DOHH2 (cell line): ENCODE measurements at regions not wholly inside any gene's neighbourhood (a gene's known extent, or its start where the extent isn't known, plus 50 kb on each side); places are given as distances from the start of the nearest gene placed in this dataset.

ENCODE experiments used
- H3F3A ChIP-seq: fragments of 200-600 bp; sonication (generic), shearing (Covaris generic); 2 replicates; pipeline ENCODE4 v1.6.0; 2016; ENCODE audit warnings: antibody characterized with exemption, mild to moderate bottlenecking; ENCODE audit not compliant: control insufficient read depth, insufficient read depth
- H3K27ac ChIP-seq: fragments of 200-600 bp; sonication (generic); 2 replicates; pipeline ENCODE4 v1.5.1; 2014; ENCODE audit warnings: low read depth, mild to moderate bottlenecking, low read length, moderate library complexity
- H3K27me3 ChIP-seq: fragments of 200-600 bp; sonication (generic); 2 replicates; pipeline ENCODE4 v1.6.1; 2014; ENCODE audit warnings: mild to moderate bottlenecking, low read length, mixed read lengths; ENCODE audit not compliant: control insufficient read depth
- H3K36me3 ChIP-seq: fragments of 200-600 bp; sonication (generic); 2 replicates; pipeline ENCODE4 v1.6.1; 2014; ENCODE audit warnings: mild to moderate bottlenecking, low read length, moderate library complexity, mixed read lengths; ENCODE audit not compliant: control insufficient read depth
- H3K4me1 ChIP-seq: fragments of 200-600 bp; sonication (generic); 2 replicates; pipeline ENCODE4 v1.6.1; 2014; ENCODE audit warnings: mild to moderate bottlenecking, low read length, mixed read lengths; ENCODE audit not compliant: control insufficient read depth
- H3K4me2 ChIP-seq: fragments of 200-600 bp; sonication (generic); 2 replicates; pipeline ENCODE4 v1.6.0; 2014; ENCODE audit warnings: mild to moderate bottlenecking, low read length, moderate library complexity
- H3K4me3 ChIP-seq: fragments of 200-600 bp; sonication (generic); 2 replicates; pipeline ENCODE4 v1.5.1; 2014; ENCODE audit warnings: mild to moderate bottlenecking, low read length, mixed read lengths
- H3K79me2 ChIP-seq: fragments of 200-600 bp; sonication (generic); 2 replicates; pipeline ENCODE4 v1.6.1; 2014; ENCODE audit warnings: mild to moderate bottlenecking, low read length, mixed read lengths; ENCODE audit not compliant: control insufficient read depth
- H3K9me2 ChIP-seq: fragments of 200-600 bp; sonication (generic); replicated peaks from 2 replicates; pipeline ENCODE4 v1.6.1; 2014; ENCODE audit warnings: mild to moderate bottlenecking, low read length, mixed read lengths; ENCODE audit not compliant: control insufficient read depth
- H3K9me3 ChIP-seq: fragments of 200-600 bp; sonication (generic); 2 replicates; pipeline ENCODE4 v1.6.1; 2014; ENCODE audit warnings: antibody characterized with exemption, low read length, mixed read lengths; ENCODE audit not compliant: control insufficient read depth, insufficient read depth
- H4K20me1 ChIP-seq: fragments of 200-600 bp; sonication (generic); 2 replicates; pipeline ENCODE4 v1.6.0; 2014; ENCODE audit warnings: low read depth, mild to moderate bottlenecking, antibody characterized with exemption, low read length, moderate library complexity; ENCODE audit not compliant: control insufficient read depth, insufficient read depth
- CTCF ChIP-seq: fragments of 200-600 bp; sonication (generic); IDR thresholded peaks from one replicate; pipeline ENCODE4 v1.5.1; 2014; ENCODE audit warnings: antibody characterized with exemption, mild to moderate bottlenecking, low read depth, low read length; ENCODE audit not compliant: poor library complexity, severe bottlenecking
- EZH2phosphoT487 ChIP-seq: fragments of 200-600 bp; sonication (generic); IDR thresholded peaks from 2 replicates; pipeline ENCODE4 v1.6.1; 2017; ENCODE audit warnings: borderline replicate concordance, mild to moderate bottlenecking, antibody characterized with exemption, low read length, moderate library complexity, mixed read lengths

GRCh38 chr1:58352476-58353092 is 193.9 kb downstream of the OMA1 start:
- Histone ChIP-seq H3K4me2 (no peak overlapping the region), H4K20me1 (no peaks in the 10 kb centered on the region), H3K27ac (no peak overlapping the region), H3K79me2 (no peaks in the 10 kb centered on the region), H3K9me2 (no peaks in the 10 kb centered on the region), H3K4me3 (no peak overlapping the region), H3K36me3 (no peaks in the 10 kb centered on the region), H3F3A (no peaks in the 10 kb centered on the region), H3K27me3 (no peaks in the 10 kb centered on the region), H3K4me1 (no peaks in the 10 kb centered on the region), H3K9me3 (no peaks in the 10 kb centered on the region)
- no peak for TF ChIP-seq CTCF
- TF ChIP-seq EZH2phosphoT487, result no peak

GRCh38 chr1:58346036-58346355 is 200.5 kb downstream of the OMA1 start:
- Histone ChIP-seq H3K79me2 (no peaks in the 10 kb centered on the region), H4K20me1 (no peaks in the 10 kb centered on the region), H3K36me3 (no peaks in the 10 kb centered on the region), H3K4me1 (no peaks in the 10 kb centered on the region), H3K27me3 (no peaks in the 10 kb centered on the region), H3K4me3 (no peak overlapping the region), H3K4me2 (no peak overlapping the region), H3K27ac (no peak overlapping the region), H3F3A (no peaks in the 10 kb centered on the region), H3K9me3 (no peaks in the 10 kb centered on the region), H3K9me2 (no peaks in the 10 kb centered on the region)
- TF ChIP-seq CTCF (no peak), EZH2phosphoT487 (no peak)

GRCh38 chr1:58345215-58346035 is 201.1 kb downstream of the OMA1 start:
- Histone ChIP-seq H3F3A (no peaks in the 10 kb centered on the region), H3K4me1 (no peaks in the 10 kb centered on the region), H4K20me1 (no peaks in the 10 kb centered on the region), H3K4me2 (no peak overlapping the region), H3K36me3 (no peaks in the 10 kb centered on the region), H3K27ac (no peak overlapping the region), H3K4me3 (no peak overlapping the region), H3K79me2 (no peaks in the 10 kb centered on the region), H3K9me2 (no peaks in the 10 kb centered on the region), H3K27me3 (no peaks in the 10 kb centered on the region), H3K9me3 (no peaks in the 10 kb centered on the region)
- TF ChIP-seq CTCF (no peak), EZH2phosphoT487 (no peak)
